Mesodermal cell (in vitro differentiated cells): ENCODE measurements at regions not wholly inside any gene's neighbourhood (a gene's known extent, or its start where the extent isn't known, plus 50 kb on each side); places are given as distances from the start of the nearest gene placed in this dataset.

Source experiments
- H3K27ac ChIP-seq: 2 replicates; pipeline ENCODE4 v1.7.0; 2013; ENCODE audit warnings: mild to moderate bottlenecking, low read depth, low read length, moderate library complexity; ENCODE audit not compliant: severe bottlenecking
- H3K36me3 ChIP-seq: 2 replicates; pipeline ENCODE4 v1.7.1; 2013; ENCODE audit warnings: mild to moderate bottlenecking, low read length, moderate library complexity; ENCODE audit not compliant: control insufficient read depth, insufficient read depth
- H3K4me1 ChIP-seq: one replicate; pipeline ENCODE4 v1.7.1; 2013; ENCODE audit warnings: mild to moderate bottlenecking, low read length; ENCODE audit not compliant: insufficient read depth, control insufficient read depth, poor library complexity, severe bottlenecking
- H3K4me3 ChIP-seq: 2 replicates; pipeline ENCODE4 v1.7.0; 2013; ENCODE audit warnings: low read length, control low read depth, mild to moderate bottlenecking; ENCODE audit not compliant: insufficient read depth, poor library complexity, severe bottlenecking; ENCODE audit errors: extremely low read depth
- H3K9me3 ChIP-seq: 2 replicates; pipeline ENCODE4 v1.7.1; 2013; ENCODE audit warnings: mild to moderate bottlenecking, low read length, moderate library complexity; ENCODE audit not compliant: control insufficient read depth
- WGBS, 2 experiments: methylation state at CpG; one replicate each; pipeline ENCODE4 v1.1.5; 2013; ENCODE audit warnings: missing lambda C conversion rate in 2 of 2; ENCODE audit not compliant: insufficient coverage in 2 of 2; 5-methylcytosine and 5-hydroxymethylcytosine counted together

GRCh38 chr13:47853236-47853635 lies 147.8 kb downstream of the SUCLA2 start:
- Histone ChIP-seq H3K4me3 (no peak overlapping the region), H3K4me1 (no peaks in the 10 kb centered on the region), H3K27ac (no peak overlapping the region), H3K36me3 (no peaks in the 10 kb centered on the region), H3K9me3 (peaks cover 3% of the 10 kb centered on the region)
- 100% methylated on average over 1 of the region's 1 CpG for WGBS, 2 experiments

DNA sequence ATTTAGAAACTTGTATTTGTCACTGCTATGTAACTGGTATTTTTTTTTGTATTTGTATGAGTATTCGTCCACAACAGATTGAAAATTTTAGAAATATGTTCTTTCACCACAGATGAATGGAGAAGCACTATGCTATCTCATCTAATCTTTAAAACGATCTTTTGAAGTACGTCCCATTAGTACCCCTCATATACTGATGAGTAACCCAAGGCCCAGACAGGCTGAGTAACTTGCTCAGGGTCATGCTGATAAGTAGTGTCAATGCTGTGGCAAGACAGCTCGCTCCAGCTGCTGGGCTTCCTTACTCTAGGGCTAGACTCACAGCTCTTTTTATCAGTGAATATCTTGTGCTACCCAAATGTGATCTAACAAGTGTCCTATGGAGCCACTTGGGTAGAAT lies 154.2 kb downstream of the SUCLA2 start:
- H3K36me3 ChIP-seq: no peaks in the 10 kb centered on the region
- H3K4me3 ChIP-seq: no peak overlapping the region
- peaks cover 3% of the 10 kb centered on the region for H3K4me1 ChIP-seq
- no peak overlapping the region for H3K27ac ChIP-seq
- H3K9me3 ChIP-seq: peaks cover 3% of the 10 kb centered on the region
- WGBS, 2 experiments: 81 to 94% methylated on average over 3 to 4 of the region's 4 CpGs

- no peak overlapping the region for H3K27ac ChIP-seq
- peaks cover 3% of the 10 kb centered on the region for H3K9me3 ChIP-seq
- peaks cover 3% of the 10 kb centered on the region for H3K4me1 ChIP-seq
- WGBS, 2 experiments: 89 to 90% methylated on average over 1 of the region's 1 CpG
- H3K36me3 ChIP-seq: no peaks in the 10 kb centered on the region
- no peak overlapping the region for H3K4me3 ChIP-seq
Measured at GRCh38 chr13:47845981-47846380, 155.1 kb downstream of the SUCLA2 start.

- no peaks in the 10 kb centered on the region for H3K36me3 ChIP-seq
- no peak overlapping the region for H3K4me3 ChIP-seq
- no peaks in the 10 kb centered on the region for H3K9me3 ChIP-seq
- H3K4me1 ChIP-seq: peaks cover 3% of the 10 kb centered on the region
- no peak overlapping the region for H3K27ac ChIP-seq
- WGBS, 2 experiments: 83 to 86% methylated on average over 2 of the region's 4 CpGs
Measured at GRCh38 chr13:47843005-47843404, 158.1 kb downstream of the SUCLA2 start.

GRCh38 chr13:47841151-47841550 lies 159.9 kb downstream of the SUCLA2 start:
- WGBS, 2 experiments: 95 to 100% methylated on average over 3 of the region's 4 CpGs

DNA sequence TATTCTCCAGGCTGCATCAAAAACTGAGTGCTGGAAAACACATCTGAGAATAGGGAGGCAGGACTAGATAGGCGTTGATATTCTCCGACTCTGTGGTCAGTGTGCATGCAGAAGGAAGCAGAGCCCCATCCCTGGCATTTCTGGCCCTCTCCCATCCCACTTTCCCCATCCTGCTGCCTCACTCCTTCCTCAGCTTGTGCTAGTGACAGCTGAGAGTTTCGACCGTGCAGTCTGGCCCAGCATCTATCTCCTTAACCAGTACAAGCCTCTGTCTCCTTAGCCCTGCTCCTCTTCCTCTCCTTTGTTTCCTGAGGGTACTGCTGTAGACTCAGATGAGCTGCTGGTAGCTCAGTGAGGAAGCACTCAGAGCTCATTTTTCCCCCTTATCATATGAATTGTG lies 163.2 kb downstream of the SUCLA2 start:
- H3K36me3 ChIP-seq: no peaks in the 10 kb centered on the region
- 93 to 100% methylated on average over 1 to 3 of the region's 4 CpGs for WGBS, 2 experiments
- H3K4me1 ChIP-seq: no peaks in the 10 kb centered on the region
- no peak overlapping the region for H3K4me3 ChIP-seq
- no peak overlapping the region for H3K27ac ChIP-seq
- H3K9me3 ChIP-seq: no peaks in the 10 kb centered on the region

More at GRCh38 chr13:47841151-47841550, 159.9 kb downstream of the SUCLA2 start:
- no peaks in the 10 kb centered on the region for H3K9me3 ChIP-seq
- H3K36me3 ChIP-seq: no peaks in the 10 kb centered on the region
- H3K4me3 ChIP-seq: no peak overlapping the region
- H3K27ac ChIP-seq: no peak overlapping the region
- no peaks in the 10 kb centered on the region for H3K4me1 ChIP-seq

DNA sequence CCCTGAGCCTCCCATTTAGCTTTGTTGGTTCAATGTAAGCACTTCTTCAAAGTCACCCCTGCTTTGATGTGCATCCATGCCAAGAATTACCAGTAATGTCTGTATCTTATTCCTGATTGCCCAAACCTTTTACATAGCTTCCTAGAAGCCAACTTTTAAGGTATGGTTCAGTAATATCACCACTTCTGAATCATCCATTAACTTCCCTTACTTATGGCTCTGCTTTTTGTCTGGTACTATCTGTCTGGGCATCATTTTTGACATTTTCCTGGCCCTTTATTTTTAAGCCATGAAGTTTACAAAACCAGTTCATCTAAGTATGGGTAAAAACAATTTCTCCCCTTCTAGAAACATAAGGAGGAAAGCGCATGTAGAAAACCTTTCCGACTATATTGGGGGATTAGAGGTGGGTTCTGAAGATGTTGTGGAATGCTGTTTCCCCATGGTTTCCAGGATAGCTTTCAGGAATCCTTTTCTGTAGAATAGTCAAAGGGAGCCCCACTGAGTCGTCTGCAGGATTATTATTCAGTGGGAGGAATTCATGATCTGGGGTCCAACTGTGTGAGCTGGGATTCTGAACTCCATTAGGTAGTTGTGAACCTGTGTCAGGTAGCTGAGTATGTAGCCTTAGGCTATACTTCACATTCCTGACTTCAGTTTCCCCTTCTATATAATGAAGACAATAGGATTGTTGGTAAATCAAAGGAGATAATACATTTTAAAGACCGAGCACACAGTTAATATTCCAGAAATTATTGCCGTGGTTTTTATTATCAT lies 163.8 kb downstream of the SUCLA2 start:
- WGBS, 2 experiments: 71 to 75% methylated on average over 1 to 2 of the region's 5 CpGs

GRCh38 chr13:47835470-47836228 lies 165.4 kb downstream of the SUCLA2 start:
- no peaks in the 10 kb centered on the region for H3K36me3 ChIP-seq
- no peak overlapping the region for H3K27ac ChIP-seq
- no peaks in the 10 kb centered on the region for H3K9me3 ChIP-seq
- no peaks in the 10 kb centered on the region for H3K4me1 ChIP-seq
- whole genome bisulfite sequencing, 2 experiments: 81 to 96% methylated on average over 4 to 5 of the region's 8 CpGs
- no peak overlapping the region for H3K4me3 ChIP-seq

More for the DNA sequence above, 163.8 kb downstream of the SUCLA2 start:
- no peaks in the 10 kb centered on the region for H3K9me3 ChIP-seq
- no peak overlapping the region for H3K27ac ChIP-seq
- no peaks in the 10 kb centered on the region for H3K36me3 ChIP-seq
- no peaks in the 10 kb centered on the region for H3K4me1 ChIP-seq
- no peak overlapping the region for H3K4me3 ChIP-seq

GRCh38 chr13:47832458-47832972 lies 168.6 kb downstream of the SUCLA2 start:
- Histone ChIP-seq H3K27ac (no peak overlapping the region), H3K9me3 (no peaks in the 10 kb centered on the region), H3K4me3 (no peak overlapping the region), H3K4me1 (peaks cover 4% of the 10 kb centered on the region), H3K36me3 (no peaks in the 10 kb centered on the region)
- 83% methylated on average over 1 of the region's 1 CpG; no CpG with 5 or more reads in 1 of the 2 experiments for WGBS, 2 experiments

GRCh38 chr13:47831265-47831664 lies 169.8 kb downstream of the SUCLA2 start:
- 100% methylated on average over 1 of the region's 1 CpG; no CpG with 5 or more reads in 1 of the 2 experiments for WGBS, 2 experiments

More at GRCh38 chr13:47831265-47831664, 169.8 kb downstream of the SUCLA2 start:
- peaks cover 4% of the 10 kb centered on the region for H3K4me1 ChIP-seq
- no peaks in the 10 kb centered on the region for H3K9me3 ChIP-seq
- H3K36me3 ChIP-seq: no peaks in the 10 kb centered on the region
- no peak overlapping the region for H3K27ac ChIP-seq
- no peak overlapping the region for H3K4me3 ChIP-seq
